ENCODE measurements at regions not wholly inside any gene's neighbourhood (a gene's known extent, or its start where the extent isn't known, plus 50 kb on each side); places are given as distances from the start of the nearest gene placed in this dataset.

DNA sequence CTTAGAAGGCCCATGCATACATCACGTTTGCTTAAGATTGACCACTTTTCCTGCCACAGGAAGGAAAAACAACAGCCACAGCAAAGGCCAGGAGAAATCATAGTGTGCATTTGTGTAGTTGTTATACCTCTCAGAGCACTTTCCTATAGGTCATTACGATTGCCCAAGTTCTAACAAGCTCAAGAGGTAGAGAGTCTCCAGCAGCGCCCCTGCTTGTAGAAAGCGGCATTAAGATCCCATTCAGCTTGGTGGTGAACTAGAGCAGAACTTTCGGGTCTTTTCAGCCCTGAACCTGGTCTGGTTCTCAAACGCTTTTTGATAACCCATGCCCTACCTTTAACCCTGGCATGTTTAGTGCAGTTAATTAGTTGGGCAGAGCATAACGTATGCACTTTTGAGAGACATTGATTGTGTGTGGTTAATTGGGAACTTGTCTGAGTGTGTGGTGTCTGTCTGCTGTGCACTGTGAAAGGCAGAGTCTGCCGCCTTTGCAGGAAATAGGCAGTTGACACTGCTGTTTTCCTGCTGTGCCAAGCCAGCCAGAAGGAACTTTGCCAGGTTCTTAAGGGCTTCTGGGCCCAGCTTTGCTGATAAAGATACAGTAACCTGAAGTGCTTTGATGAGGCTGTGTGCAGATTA, 109.9 kb upstream of the CLMP start:
- H3K36me3 Mint-ChIP-seq (ENCODE audit: low read depth) = no peaks in the 10 kb centered on the region
- H3K4me3 Mint-ChIP-seq = no peak overlapping the region
- peaks cover 40% of the 10 kb centered on the region for H3K27me3 Mint-ChIP-seq (ENCODE audit: low read depth)
- H3K9me3 Mint-ChIP-seq = no peaks in the 10 kb centered on the region
- no peak for DNase-seq (ENCODE audit: low read depth, low spot score)
- H3K27ac Mint-ChIP-seq (ENCODE audit: unreplicated experiment) = no peak overlapping the region
- TF ChIP-seq, protein P1, sequence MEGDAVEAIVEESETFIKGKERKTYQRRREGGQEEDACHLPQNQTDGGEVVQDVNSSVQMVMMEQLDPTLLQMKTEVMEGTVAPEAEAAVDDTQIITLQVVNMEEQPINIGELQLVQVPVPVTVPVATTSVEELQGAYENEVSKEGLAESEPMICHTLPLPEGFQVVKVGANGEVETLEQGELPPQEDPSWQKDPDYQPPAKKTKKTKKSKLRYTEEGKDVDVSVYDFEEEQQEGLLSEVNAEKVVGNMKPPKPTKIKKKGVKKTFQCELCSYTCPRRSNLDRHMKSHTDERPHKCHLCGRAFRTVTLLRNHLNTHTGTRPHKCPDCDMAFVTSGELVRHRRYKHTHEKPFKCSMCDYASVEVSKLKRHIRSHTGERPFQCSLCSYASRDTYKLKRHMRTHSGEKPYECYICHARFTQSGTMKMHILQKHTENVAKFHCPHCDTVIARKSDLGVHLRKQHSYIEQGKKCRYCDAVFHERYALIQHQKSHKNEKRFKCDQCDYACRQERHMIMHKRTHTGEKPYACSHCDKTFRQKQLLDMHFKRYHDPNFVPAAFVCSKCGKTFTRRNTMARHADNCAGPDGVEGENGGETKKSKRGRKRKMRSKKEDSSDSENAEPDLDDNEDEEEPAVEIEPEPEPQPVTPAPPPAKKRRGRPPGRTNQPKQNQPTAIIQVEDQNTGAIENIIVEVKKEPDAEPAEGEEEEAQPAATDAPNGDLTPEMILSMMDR (conservative IDR thresholded peaks at IDR 0.05) = no peak
- H3K4me1 Mint-ChIP-seq = peaks cover 15% of the 10 kb centered on the region

- TF ChIP-seq, protein P1 (conservative IDR thresholded peaks at IDR 0.05) = no peak
Measured at GRCh38 chr11:123303924-123304323, 108.9 kb upstream of the CLMP start.

GRCh38 chr11:123302751-123303195, 107.7 kb upstream of the CLMP start:
- no peak overlapping the region for H3K4me3 Mint-ChIP-seq
- H3K27ac Mint-ChIP-seq (ENCODE audit: unreplicated experiment) = no peak overlapping the region
- H3K36me3 Mint-ChIP-seq (ENCODE audit: low read depth) = no peaks in the 10 kb centered on the region
- peaks cover 12% of the 10 kb centered on the region for H3K4me1 Mint-ChIP-seq
- H3K27me3 Mint-ChIP-seq (ENCODE audit: low read depth) = peaks cover 40% of the 10 kb centered on the region
- TF ChIP-seq, protein P1 (conservative IDR thresholded peaks at IDR 0.05) = peak; percentile 18
- H3K9me3 Mint-ChIP-seq = no peaks in the 10 kb centered on the region
- DNase-seq (ENCODE audit: low read depth, low spot score) = no peak

More at GRCh38 chr11:123303924-123304323, 108.9 kb upstream of the CLMP start:
- Mint-ChIP-seq H3K36me3 (ENCODE audit: low read depth) (no peaks in the 10 kb centered on the region), H3K9me3 (no peaks in the 10 kb centered on the region), H3K27me3 (ENCODE audit: low read depth) (peaks cover 40% of the 10 kb centered on the region), H3K4me1 (peaks cover 15% of the 10 kb centered on the region), H3K27ac (ENCODE audit: unreplicated experiment) (no peak overlapping the region), H3K4me3 (no peak overlapping the region)
- DNase-seq (ENCODE audit: low read depth, low spot score) = no peak

- TF ChIP-seq, protein P1 (conservative IDR thresholded peaks at IDR 0.05) = peak; percentile 95
- H3K4me3 Mint-ChIP-seq = peak overlapping the region; percentile 85
Measured at GRCh38 chr11:123301696-123302400, 106.8 kb upstream of the CLMP start.

GRCh38 chr11:123301013-123301591, 106.1 kb upstream of the CLMP start:
- TF ChIP-seq, protein P1 (conservative IDR thresholded peaks at IDR 0.05) = no peak
- Mint-ChIP-seq H3K27me3 (ENCODE audit: low read depth) (peaks cover 40% of the 10 kb centered on the region), H3K4me1 (peaks cover 6% of the 10 kb centered on the region), H3K36me3 (ENCODE audit: low read depth) (no peaks in the 10 kb centered on the region), H3K9me3 (no peaks in the 10 kb centered on the region), H3K4me3 (peak overlapping the region; percentile 39), H3K27ac (ENCODE audit: unreplicated experiment) (no peak overlapping the region)
- no peak for DNase-seq (ENCODE audit: low read depth, low spot score)

More at GRCh38 chr11:123301696-123302400, 106.8 kb upstream of the CLMP start:
- no peaks in the 10 kb centered on the region for H3K36me3 Mint-ChIP-seq (ENCODE audit: low read depth)
- no peaks in the 10 kb centered on the region for H3K9me3 Mint-ChIP-seq
- peaks cover 40% of the 10 kb centered on the region for H3K27me3 Mint-ChIP-seq (ENCODE audit: low read depth)
- peaks cover 6% of the 10 kb centered on the region for H3K4me1 Mint-ChIP-seq
- DNase-seq (ENCODE audit: low read depth, low spot score) = peak; percentile 78
- no peak overlapping the region for H3K27ac Mint-ChIP-seq (ENCODE audit: unreplicated experiment)
